GM12864 (cell line): ENCODE measurements at regions not wholly inside any gene's neighbourhood (a gene's known extent, or its start where the extent isn't known, plus 50 kb on each side); places are given as distances from the start of the nearest gene placed in this dataset.
"Not testable (repeated sequence)": the region's sequence is repeated elsewhere in the genome, so short reads cannot be mapped to it uniquely, and the experiment has no call there.

Experiments used
- DNase-seq: peaks from one replicate; pipeline ENCODE4 v3.0.0-alpha.2; 2011; ENCODE audit warnings: low read depth
- H3K4me3 ChIP-seq: 2 replicates; pipeline ENCODE4 v1.5.1; 2011; ENCODE audit warnings: mild to moderate bottlenecking, low read depth, low read length, control low read depth
- CTCF ChIP-seq: IDR thresholded peaks from 2 replicates; pipeline ENCODE4 v1.5.1; 2011; ENCODE audit warnings: low read depth, mild to moderate bottlenecking, moderate library complexity, low read length, control low read depth, inconsistent platforms; ENCODE audit errors: missing control alignments

GRCh38 chr13:80881034-80881433 lies 540.1 kb upstream of the SPRY2 start:
- no peak for TF ChIP-seq CTCF
- DNase-seq: no peak
- no peak overlapping the region for H3K4me3 ChIP-seq

- TF ChIP-seq CTCF: no peak
- no peak overlapping the region for H3K4me3 ChIP-seq
- DNase-seq: no peak
Observed at GRCh38 chr13:80877944-80878241, 537.0 kb upstream of the SPRY2 start.

- DNase-seq: no peak
- TF ChIP-seq CTCF: no peak
- H3K4me3 ChIP-seq: no peak overlapping the region
Observed at GRCh38 chr13:80877209-80877943, 536.5 kb upstream of the SPRY2 start.

- no peak for TF ChIP-seq CTCF
- no peak for DNase-seq
- H3K4me3 ChIP-seq: no peak overlapping the region
Observed at GRCh38 chr13:80873589-80873988, 532.7 kb upstream of the SPRY2 start.

- H3K4me3 ChIP-seq, DNase-seq: not testable (repeated sequence)
Observed at GRCh38 chr13:80871971-80872370, 531.0 kb upstream of the SPRY2 start.

- no peak for DNase-seq
Observed at GRCh38 chr13:80871481-80871880, 530.6 kb upstream of the SPRY2 start.

GRCh38 chr13:80870186-80870585 lies 529.3 kb upstream of the SPRY2 start:
- no peak for DNase-seq
- no peak for TF ChIP-seq CTCF

More at GRCh38 chr13:80871481-80871880, 530.6 kb upstream of the SPRY2 start:
- no peak for TF ChIP-seq CTCF
- no peak overlapping the region for H3K4me3 ChIP-seq

More at GRCh38 chr13:80870186-80870585, 529.3 kb upstream of the SPRY2 start:
- no peak overlapping the region for H3K4me3 ChIP-seq
